HepG2 (cell line): ENCODE measurements at regions not wholly inside any gene's neighbourhood (a gene's known extent, or its start where the extent isn't known, plus 50 kb on each side); places are given as distances from the start of the nearest gene placed in this dataset.
A peak's percentile ranks its signal among the peaks of the same experiment; 100 is the strongest.

Experiments used
- ATAC-seq: fragments of 200-7000 bp; cut with Tn5 transposase; 3 replicates; pipeline ENCODE4 v1.9.1; 2020; ENCODE audit warnings: mild to moderate bottlenecking, moderate library complexity
- BruUV-seq: library from RNA; stranded (reverse); fragments of 400-500 nt; replicated peaks from 2 replicates; lab custom pipeline; 2021; lab: Mats Ljungman, UMichigan
- CTCF ChIA-PET: fragments of 300-600 bp; formaldehyde crosslinking; extraction: SDS; loops from one replicate; lab custom pipeline; 2021; ENCODE audit warnings: low total read pairs, inconsistent platforms, low intra/inter-chr PET ratio; lab: Yijun Ruan, JAX
- POLR2A ChIA-PET: fragments of 350-600 bp; sonication (Branson Sonifier 250); formaldehyde crosslinking; loops from one replicate; lab custom pipeline; 2020; ENCODE audit warnings: antibody characterized with exemption, inconsistent platforms; lab: Yijun Ruan, JAX
- DNase-seq: peaks from one replicate; pipeline ENCODE4 v3.0.0-alpha.2; 2015; ENCODE audit warnings: low spot score
- FAIRE-seq: peaks from 3 replicates; lab custom pipeline; 2011; peaks lifted over from hg19 to GRCh38; lab: Jason Lieb, UNC
- H2AFZ ChIP-seq: one replicate; pipeline ENCODE4 v1.6.1; 2011; ENCODE audit warnings: low read length, inconsistent platforms
- H3K27ac ChIP-seq: fragments of 300-600 bp; 3 replicates; pipeline ENCODE4 v1.8.0; 2011; ENCODE audit warnings: mixed run types, mild to moderate bottlenecking, mixed read lengths, low read length, inconsistent platforms; ENCODE audit not compliant: insufficient read depth; ENCODE audit errors: extremely low read length
- H3K27me3 ChIP-seq, 2 experiments: fragments of 200-600 bp in 1 of 2; 2 replicates in 1 of 2; 3 replicates in 1 of 2; pipeline versions ENCODE4 v1.6.0 to v1.8.0; 2011; ENCODE audit warnings: low read length in 2 of 2, mild to moderate bottlenecking in 2 of 2, moderate library complexity in 2 of 2, inconsistent platforms in 1 of 2; ENCODE audit not compliant: insufficient read depth in 2 of 2, control insufficient read depth in 1 of 2
- H3K36me3 ChIP-seq, 2 experiments: fragments of 200-600 bp in 1 of 2; replicated peaks in 1 of 2; 2 replicates in 1 of 2; 3 replicates in 1 of 2; pipeline versions ENCODE4 v1.5.1 to v1.8.0; 2011; ENCODE audit warnings: low read length in 2 of 2, inconsistent platforms in 1 of 2; ENCODE audit not compliant: insufficient read depth in 2 of 2, control insufficient read depth in 1 of 2
- H3K4me1 ChIP-seq: 2 replicates; pipeline ENCODE4 v1.5.1; 2012; ENCODE audit warnings: low read length, inconsistent platforms; ENCODE audit not compliant: insufficient read depth
- H3K4me2 ChIP-seq: 2 replicates; pipeline ENCODE4 v1.6.0; 2011; ENCODE audit warnings: low read depth, low read length, inconsistent platforms
- H3K4me3 ChIP-seq, 3 experiments: fragments of 200-600 bp in 1 of 3; sonication (generic), shearing (Covaris generic) in 1 of 3; replicated peaks in 1 of 3; 2 replicates each; pipeline ENCODE4 v1.5.1; 2011 to 2016; ENCODE audit warnings: low read length in 3 of 3, inconsistent platforms in 2 of 3, low read depth in 2 of 3, mild to moderate bottlenecking in 2 of 3, control low read depth in 1 of 3, mixed read lengths in 1 of 3; ENCODE audit not compliant: insufficient read depth in 1 of 3
- H3K79me2 ChIP-seq: one replicate; pipeline ENCODE4 v1.6.1; 2011; ENCODE audit warnings: low read length, inconsistent platforms; ENCODE audit not compliant: insufficient read depth
- H3K9ac ChIP-seq: 2 replicates; pipeline ENCODE4 v1.6.0; 2011; ENCODE audit warnings: mild to moderate bottlenecking, low read depth, low read length, inconsistent platforms; ENCODE audit not compliant: insufficient read depth
- H3K9me3 ChIP-seq: 2 replicates; pipeline ENCODE4 v1.5.1; 2012; ENCODE audit warnings: mild to moderate bottlenecking, low read length
- H4K20me1 ChIP-seq: 2 replicates; pipeline ENCODE4 v1.6.0; 2011; ENCODE audit warnings: inconsistent platforms, mild to moderate bottlenecking, low read length, moderate library complexity; ENCODE audit not compliant: insufficient read depth
- CSRNP1 ChIP-seq: sonication (generic); formaldehyde crosslinking; IDR thresholded peaks from 2 replicates; pipeline ENCODE4 v1.8.1; 2023; ENCODE audit warnings: mild to moderate bottlenecking, missing genetic modification reagents
- NR3C1 ChIP-seq: sonication (generic); formaldehyde crosslinking; IDR thresholded peaks from 2 replicates; pipeline ENCODE4 v1.4.0; 2020; ENCODE audit warnings: missing genetic modification reagents
- REXO4 ChIP-seq: sonication (generic); formaldehyde crosslinking; IDR thresholded peaks from 2 replicates; pipeline ENCODE4 v1.8.0; 2022; ENCODE audit warnings: missing genetic modification reagents, mild to moderate bottlenecking, borderline replicate concordance
- TCF12 ChIP-seq, 2 experiments: fragments of 450-650 bp in 1 of 2; sonication (generic) in 1 of 2; formaldehyde crosslinking in 1 of 2; IDR thresholded peaks; 2 replicates each; pipeline versions ENCODE4 v1.6.1 to v1.8.0; 2017 to 2022; ENCODE audit warnings: antibody characterized with exemption in 1 of 2, mild to moderate bottlenecking in 1 of 2, missing genetic modification reagents in 1 of 2, moderate library complexity in 1 of 2
- ZNF512 ChIP-seq: sonication (generic); formaldehyde crosslinking; IDR thresholded peaks from 2 replicates; pipeline ENCODE4 v1.4.0; 2020; ENCODE audit warnings: mild to moderate bottlenecking, missing genetic modification reagents
- ZNF513 ChIP-seq: sonication (generic); formaldehyde crosslinking; conservative IDR thresholded peaks from 2 replicates; pipeline ENCODE4 v1.5.0; 2020; ENCODE audit warnings: missing genetic modification reagents
- ZNF7 ChIP-seq: IDR thresholded peaks from 2 replicates; pipeline ENCODE4 v1.6.1; 2016; ENCODE audit warnings: missing biosample characterization, missing genetic modification reagents
- ZNF747 ChIP-seq: sonication (generic); formaldehyde crosslinking; IDR thresholded peaks from 2 replicates; pipeline ENCODE4 v1.8.1; 2023; ENCODE audit warnings: missing genetic modification reagents, mild to moderate bottlenecking, borderline replicate concordance
- ZNF83 ChIP-seq: sonication (generic); formaldehyde crosslinking; IDR thresholded peaks from 2 replicates; pipeline ENCODE4 v1.4.0; 2020; ENCODE audit warnings: missing genetic modification reagents, mild to moderate bottlenecking, borderline replicate concordance
- WGBS: methylation state at CpG from one replicate; pipeline ENCODE4 v1.1.6; 2017; ENCODE audit warnings: low lambda C conversion rate; 5-methylcytosine and 5-hydroxymethylcytosine counted together
- in situ Hi-C: cut with HindIII; loops from 2 replicates; pipeline ENCODE4 v1.10.0; 2017; ENCODE audit warnings: low pct_unique_long_range_greater_than_20kb; ENCODE audit not compliant: extremely low pct_ligation_motif_present
- intact Hi-C: fragments of 100-400 bp; cut with micrococcal nuclease; formaldehyde crosslinking; loops from one replicate; pipeline ENCODE4 v1.10.0; 2022; ENCODE audit not compliant: unreplicated experiment
- TF ChIP-seq, protein P1 (sequence below): IDR thresholded peaks from 2 replicates; pipeline ENCODE4 v1.6.1; 2016; ENCODE audit warnings: mild to moderate bottlenecking, missing biosample characterization, missing genetic modification reagents

- FAIRE-seq (no peak), DNase-seq (no peak), ATAC-seq (no peak)
- no TSS peak for BruUV-seq
- Histone ChIP-seq H3K4me2 (no peak overlapping the region), H3K4me3 (no peak overlapping the region), H3K79me2 (peaks cover 29% of the 10 kb centered on the region), H3K4me1 (no peaks in the 10 kb centered on the region), H3K27me3 (no peaks in the 10 kb centered on the region), H3K27ac (no peak overlapping the region), H4K20me1 (peaks cover 4% of the 10 kb centered on the region; the same call in 1 of the 2 replicates), H3K36me3 (no peaks in the 10 kb centered on the region; a peak in 1 of 5 replicates), H2AFZ (no peak overlapping the region), H3K9me3 (no peaks in the 10 kb centered on the region)
- in situ Hi-C loops (no loop called here), intact Hi-C loops (loop anchor here (5.0 kb wide), 1 partner anchor 48 kb away; no protein-coding TSS in a partner anchor)
- WGBS: 90% methylated on average over 3 of the region's 3 CpGs
- no peak for TF ChIP-seq ZNF513 (CRISPR knock-in tag)
- TF ChIP-seq ZNF7 (CRISPR knock-in tag): peak; percentile 40; the same call in 1 of the 2 replicates
- TF ChIP-seq, all 625 proteins: peak for 1
- POLR2A ChIA-PET: no interaction called here
- CTCF ChIA-PET: no interaction called here
- H3K9ac ChIP-seq: no peak overlapping the region
These were observed 83.6 kb upstream of the MGAT5 start for GRCh38 chr2:134170294-134170693.

- Histone ChIP-seq H3K79me2 (peaks cover 33% of the 10 kb centered on the region), H3K27ac (no peak overlapping the region), H3K4me2 (no peak overlapping the region), H3K27me3 (no peaks in the 10 kb centered on the region), H3K9ac (no peak overlapping the region), H3K9me3 (no peaks in the 10 kb centered on the region), H3K4me3 (no peak overlapping the region), H3K4me1 (no peaks in the 10 kb centered on the region), H2AFZ (no peak overlapping the region), H4K20me1 (peaks cover 4% of the 10 kb centered on the region; the same call in 1 of the 2 replicates), H3K36me3 (no peaks in the 10 kb centered on the region; a peak in 1 of 5 replicates)
- no peak for ATAC-seq
- intact Hi-C loops: loop anchor here (5.0 kb wide), 1 partner anchor 48 kb away; no protein-coding TSS in a partner anchor
- ChIA-PET CTCF (no interaction called here), POLR2A (no interaction called here)
- BruUV-seq: no TSS peak
- FAIRE-seq: no peak
- DNase-seq: no peak
- 93% methylated on average over 3 of the region's 3 CpGs for WGBS
- in situ Hi-C loops: no loop called here
- TF ChIP-seq, protein P1, sequence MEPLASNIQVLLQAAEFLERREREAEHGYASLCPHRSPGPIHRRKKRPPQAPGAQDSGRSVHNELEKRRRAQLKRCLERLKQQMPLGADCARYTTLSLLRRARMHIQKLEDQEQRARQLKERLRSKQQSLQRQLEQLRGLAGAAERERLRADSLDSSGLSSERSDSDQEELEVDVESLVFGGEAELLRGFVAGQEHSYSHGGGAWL (CRISPR knock-in tag): no peak
- TF ChIP-seq ZNF83 (CRISPR knock-in tag): no peak
- no peak for TF ChIP-seq ZNF512
- TF ChIP-seq TCF12 (IDR thresholded peaks at IDR 0.05): no peak
- no peak for TF ChIP-seq TCF12 (CRISPR knock-in tag; IDR thresholded peaks at IDR 0.05)
- TF ChIP-seq ZNF747 (CRISPR knock-in tag): no peak
- no peak for TF ChIP-seq CSRNP1 (CRISPR knock-in tag)
- TF ChIP-seq NR3C1: no peak
- TF ChIP-seq REXO4: no peak
These were observed 83.2 kb upstream of the MGAT5 start for GRCh38 chr2:134170700-134171099.
